ENCODE measurements at regions not wholly inside any gene's neighbourhood (a gene's known extent, or its start where the extent isn't known, plus 50 kb on each side); places are given as distances from the start of the nearest gene placed in this dataset.

- Histone ChIP-seq H2AFZ (ENCODE audit: low read depth, low read length) (no peak overlapping the region), H3K36me3 (ENCODE audit: control insufficient read depth in 2 of 2, extremely low read depth in 1 of 2, insufficient read depth in 2 of 2, low read length in 2 of 2) (no peaks in the 10 kb centered on the region), H3K4me3 (replicated peaks in 1 of 3; ENCODE audit: insufficient read depth in 1 of 3, low read depth in 1 of 3, low read length in 3 of 3) (no peak overlapping the region), H3K9ac (replicated peaks; ENCODE audit: extremely low read depth, insufficient read depth, low read length) (no peak overlapping the region), H3K9me3 (replicated peaks; ENCODE audit: control insufficient read depth, insufficient read depth, low read length) (no peaks in the 10 kb centered on the region), H3K79me2 (ENCODE audit: control insufficient read depth, insufficient read depth, low read length) (no peaks in the 10 kb centered on the region), H3K4me2 (ENCODE audit: insufficient read depth, low read length) (no peak overlapping the region), H3K27me3 (ENCODE audit: control insufficient read depth in 2 of 2, insufficient read depth in 2 of 2, low read length in 2 of 2) (no peaks in the 10 kb centered on the region), H3K4me1 (ENCODE audit: control insufficient read depth, extremely low read depth, insufficient read depth, low read length) (no peaks in the 10 kb centered on the region), H3K9me1 (replicated peaks; ENCODE audit: control insufficient read depth, extremely low read depth, insufficient read depth, low read length) (no peaks in the 10 kb centered on the region), H3K27ac (ENCODE audit: insufficient read depth, low read depth, low read length) (no peak overlapping the region), H4K20me1 (replicated peaks; ENCODE audit: control insufficient read depth, extremely low read depth, insufficient read depth, low read length) (no peaks in the 10 kb centered on the region)
- TF ChIP-seq, protein P1, sequence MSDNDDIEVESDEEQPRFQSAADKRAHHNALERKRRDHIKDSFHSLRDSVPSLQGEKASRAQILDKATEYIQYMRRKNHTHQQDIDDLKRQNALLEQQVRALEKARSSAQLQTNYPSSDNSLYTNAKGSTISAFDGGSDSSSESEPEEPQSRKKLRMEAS (IDR thresholded peaks at IDR 0.05; ENCODE audit: insufficient read depth, insufficient read length), result no peak
- TF ChIP-seq CTCF (IDR thresholded peaks at IDR 0.05; ENCODE audit: extremely low read depth in 1 of 2, insufficient read depth in 1 of 2, low read depth in 1 of 2, low read length in 2 of 2) (no peak), GATA2 (IDR thresholded peaks at IDR 0.05; ENCODE audit: insufficient read depth, insufficient read length, low read depth, low read length) (no peak), POLR2AphosphoS5 (IDR thresholded peaks at IDR 0.05; ENCODE audit: insufficient read depth, low read depth, low read length) (no peak), JUN (IDR thresholded peaks at IDR 0.05; ENCODE audit: borderline replicate concordance, insufficient read depth, insufficient read length, low read depth) (no peak), EZH2 (IDR thresholded peaks at IDR 0.05; ENCODE audit: borderline replicate concordance, low read depth, low read length, severe bottlenecking) (no peak), FOS (IDR thresholded peaks at IDR 0.05; ENCODE audit: borderline replicate concordance, insufficient read depth, low read length) (no peak), MYC (IDR thresholded peaks at IDR 0.05; ENCODE audit: low read depth, low read length) (no peak), POLR2A (IDR thresholded peaks at IDR 0.05; ENCODE audit: low read depth, low read length) (no peak)
- intact Hi-C loops (cut with micrococcal nuclease) (no loop called here), dilution Hi-C loops (cut with MboI; ENCODE audit: extremely low pct_ligation_motif_present, low sequenced_read_pairs) (no loop called here)
- POLR2A ChIA-PET, result no interaction called here
- no peak for DNase-seq (ENCODE audit: low read depth, low spot score)
- CTCF ChIA-PET, result interaction anchor here (1.4 kb wide), 1 partner anchor 97 kb away, joined by 3 read pairs; no protein-coding TSS in a partner anchor
- no peak for FAIRE-seq
- BruUV-seq (replicated peaks), result no TSS peak
These were observed 195.4 kb downstream of the SLIT2 start for GRCh38 chr4:20447103-20447502.

Measured in endothelial cell of umbilical vein (primary cell).